IMR-90 (cell line): ENCODE measurements at regions not wholly inside any gene's neighbourhood (a gene's known extent, or its start where the extent isn't known, plus 50 kb on each side); places are given as distances from the start of the nearest gene placed in this dataset.

Experiments used
- ATAC-seq: fragments of 200-7000 bp; cut with Tn5 transposase; 2 replicates; pipeline ENCODE4 v1.9.1; 2020; ENCODE audit warnings: low read depth, mild to moderate bottlenecking, moderate library complexity
- BruUV-seq: library from RNA; stranded (reverse); fragments of 400-500 nt; replicated peaks from 2 replicates; lab custom pipeline; 2021; lab: Mats Ljungman, UMichigan
- CTCF ChIA-PET: fragments of 300-600 bp; formaldehyde crosslinking; extraction: SDS; loops from one replicate; lab custom pipeline; 2021; ENCODE audit warnings: antibody characterized with exemption; lab: Yijun Ruan, JAX
- POLR2A ChIA-PET: fragments of 300-600 bp; sonication (Branson Sonifier 250); formaldehyde crosslinking; loops from one replicate; lab custom pipeline; 2022; ENCODE audit warnings: antibody characterized with exemption; ENCODE audit not compliant: unreplicated experiment; lab: Charles Lee
- DNase-seq: peaks from one replicate; pipeline ENCODE4 v3.0.0; 2013
- H2AFZ ChIP-seq: replicated peaks from 2 replicates; pipeline ENCODE3; 2013; ENCODE audit warnings: low read length, mild to moderate bottlenecking; ENCODE audit not compliant: poor library complexity
- H2AK5ac ChIP-seq: 2 replicates; pipeline ENCODE4 v1.6.1; 2013; ENCODE audit warnings: low read depth, low read length, inconsistent platforms
- H2AK9ac ChIP-seq: replicated peaks from 2 replicates; pipeline ENCODE3; 2013; ENCODE audit warnings: mild to moderate bottlenecking, low read depth, low read length, moderate library complexity; ENCODE audit not compliant: poor library complexity
- H2BK120ac ChIP-seq: 2 replicates; pipeline ENCODE4 v1.6.1; 2013; ENCODE audit warnings: low read depth, low read length, inconsistent platforms
- H2BK15ac ChIP-seq: 3 replicates; pipeline ENCODE4 v1.6.1; 2013; ENCODE audit warnings: low read depth, low read length, inconsistent platforms
- H2BK20ac ChIP-seq: 2 replicates; pipeline ENCODE4 v1.6.1; 2013; ENCODE audit warnings: low read depth, mild to moderate bottlenecking, inconsistent platforms, low read length, moderate library complexity
- H2BK5ac ChIP-seq: 2 replicates; pipeline ENCODE4 v1.6.1; 2013; ENCODE audit warnings: mild to moderate bottlenecking, low read depth, low read length, inconsistent platforms; ENCODE audit not compliant: poor library complexity, severe bottlenecking
- H3K14ac ChIP-seq: replicated peaks from 2 replicates; pipeline ENCODE4 v1.6.1; 2013; ENCODE audit warnings: low read depth, low read length, inconsistent platforms
- H3K18ac ChIP-seq: 2 replicates; pipeline ENCODE4 v1.6.1; 2013; ENCODE audit warnings: low read depth, low read length, control low read depth
- H3K23ac ChIP-seq: 2 replicates; pipeline ENCODE4 v1.6.1; 2013; ENCODE audit warnings: low read depth, low read length, inconsistent platforms
- H3K27ac ChIP-seq: 2 replicates; pipeline ENCODE4 v1.5.1; 2013; ENCODE audit warnings: mild to moderate bottlenecking, control low read depth, low read length; ENCODE audit not compliant: insufficient read depth
- H3K27me3 ChIP-seq: 2 replicates; pipeline ENCODE4 v1.6.1; 2013; ENCODE audit warnings: low read length; ENCODE audit not compliant: control insufficient read depth, insufficient read depth
- H3K36me3 ChIP-seq: 2 replicates; pipeline ENCODE4 v1.6.1; 2013; ENCODE audit warnings: low read length, mixed read lengths; ENCODE audit not compliant: control insufficient read depth, insufficient read depth
- H3K4ac ChIP-seq: 2 replicates; pipeline ENCODE4 v1.6.1; 2013; ENCODE audit warnings: low read depth, low read length, inconsistent platforms
- H3K4me1 ChIP-seq: 2 replicates; pipeline ENCODE4 v1.6.1; 2013; ENCODE audit warnings: low read length, mixed read lengths; ENCODE audit not compliant: control insufficient read depth, insufficient read depth
- H3K4me2 ChIP-seq: 2 replicates; pipeline ENCODE4 v1.6.1; 2013; ENCODE audit warnings: low read depth, mild to moderate bottlenecking, control low read depth, low read length, moderate library complexity
- H3K4me3 ChIP-seq: 2 replicates; pipeline ENCODE4 v1.5.1; 2013; ENCODE audit warnings: low read depth, mild to moderate bottlenecking, control low read depth, low read length, moderate library complexity; ENCODE audit not compliant: insufficient read depth
- H3K56ac ChIP-seq: 2 replicates; pipeline ENCODE4 v1.6.1; 2013; ENCODE audit warnings: low read length, inconsistent platforms; ENCODE audit not compliant: insufficient read depth; ENCODE audit errors: extremely low read depth
- H3K79me1 ChIP-seq, 2 experiments: 2 replicates each; pipeline ENCODE4 v1.6.1; 2013; ENCODE audit warnings: low read length in 2 of 2, inconsistent platforms in 1 of 2, low read depth in 1 of 2
- H3K9ac ChIP-seq: 2 replicates; pipeline ENCODE4 v1.6.1; 2013; ENCODE audit warnings: low read depth, low read length, control low read depth
- H3K9me1 ChIP-seq: 2 replicates; pipeline ENCODE4 v1.6.1; 2013; ENCODE audit warnings: low read length, inconsistent platforms; ENCODE audit not compliant: insufficient read depth
- H3K9me3 ChIP-seq: 2 replicates; pipeline ENCODE4 v1.6.1; 2013; ENCODE audit warnings: low read length; ENCODE audit not compliant: control insufficient read depth, insufficient read depth
- H4K20me1 ChIP-seq: 2 replicates; pipeline ENCODE4 v1.6.1; 2013; ENCODE audit warnings: low read length, inconsistent platforms; ENCODE audit not compliant: insufficient read depth
- H4K5ac ChIP-seq: 2 replicates; pipeline ENCODE4 v1.6.1; 2013; ENCODE audit warnings: mild to moderate bottlenecking, low read depth, low read length, control low read depth
- H4K8ac ChIP-seq, 2 experiments: 2 replicates each; pipeline ENCODE4 v1.6.1; 2013; ENCODE audit warnings: low read depth in 2 of 2, low read length in 2 of 2, control low read depth in 1 of 2, inconsistent platforms in 1 of 2
- H4K91ac ChIP-seq: 2 replicates; pipeline ENCODE4 v1.6.1; 2013; ENCODE audit warnings: low read depth, low read length, inconsistent platforms; ENCODE audit not compliant: insufficient read depth
- MAZ ChIP-seq: IDR thresholded peaks from 2 replicates; pipeline ENCODE4 v1.6.1; 2012; ENCODE audit warnings: low read depth, mild to moderate bottlenecking, low read length, improper control_type of control experiment, moderate library complexity, borderline replicate concordance
- WGBS, 2 experiments: methylation state at CpG; one replicate each; pipeline versions ENCODE4 v1.1.5 to v1.1.7; 2013; ENCODE audit warnings: missing lambda C conversion rate in 2 of 2; ENCODE audit not compliant: insufficient read length in 1 of 2; ENCODE audit errors: extremely low coverage in 2 of 2; 5-methylcytosine and 5-hydroxymethylcytosine counted together
- dilution Hi-C: fragments of 300-500 bp; cut with HindIII; formaldehyde crosslinking; loops from one replicate; pipeline ENCODE4 v1.14.3; 2018; ENCODE audit warnings: low sequenced_read_pairs; ENCODE audit not compliant: unreplicated experiment
- in situ Hi-C: fragments of 300-500 bp; cut with MboI; formaldehyde crosslinking; loops from 3 replicates; pipeline ENCODE4 v1.14.3; 2019; ENCODE audit warnings: low sequenced_read_pairs, inconsistent platforms, mixed read lengths
- intact Hi-C: fragments of 100-400 bp; cut with micrococcal nuclease; formaldehyde crosslinking; loops from 2 replicates; pipeline ENCODE4 v1.10.0; 2022

GRCh38 chr12:73185403-73185802 is 913.2 kb downstream of the TRHDE start:
- Histone ChIP-seq H3K4me2 (no peak overlapping the region), H2AK9ac (no peak overlapping the region), H3K9me3 (peaks cover 7% of the 10 kb centered on the region; the same call in 1 of the 2 replicates), H2BK5ac (no peak overlapping the region), H2BK20ac (no peak overlapping the region), H3K9ac (no peak overlapping the region), H4K20me1 (no peaks in the 10 kb centered on the region), H3K27me3 (no peaks in the 10 kb centered on the region), H4K5ac (no peak overlapping the region), H3K27ac (no peak overlapping the region), H3K79me1 (no peaks in the 10 kb centered on the region), H3K56ac (no peak overlapping the region), H3K23ac (no peak overlapping the region), H3K4ac (no peak overlapping the region), H2AFZ (no peak overlapping the region), H2BK120ac (no peak overlapping the region), H3K9me1 (no peaks in the 10 kb centered on the region), H2AK5ac (no peak overlapping the region), H3K18ac (no peak overlapping the region), H3K14ac (no peak overlapping the region), H4K8ac (no peak overlapping the region), H3K4me3 (no peak overlapping the region), H2BK15ac (no peak overlapping the region), H4K91ac (no peak overlapping the region), H3K4me1 (no peaks in the 10 kb centered on the region), H3K36me3 (no peaks in the 10 kb centered on the region)
- no CpG with 5 or more reads among the region's 1 CpG for WGBS, 2 experiments
- ChIA-PET POLR2A (no interaction called here), CTCF (no interaction called here)
- dilution Hi-C loops, result no loop called here
- no peak for TF ChIP-seq MAZ
- ATAC-seq (no peak), DNase-seq (no peak)
- intact Hi-C loops, result no loop called here
- no TSS peak for BruUV-seq
- in situ Hi-C loops, result no loop called here
